ENCODE measurements at regions not wholly inside any gene's neighbourhood (a gene's known extent, or its start where the extent isn't known, plus 50 kb on each side); places are given as distances from the start of the nearest gene placed in this dataset.

DNA sequence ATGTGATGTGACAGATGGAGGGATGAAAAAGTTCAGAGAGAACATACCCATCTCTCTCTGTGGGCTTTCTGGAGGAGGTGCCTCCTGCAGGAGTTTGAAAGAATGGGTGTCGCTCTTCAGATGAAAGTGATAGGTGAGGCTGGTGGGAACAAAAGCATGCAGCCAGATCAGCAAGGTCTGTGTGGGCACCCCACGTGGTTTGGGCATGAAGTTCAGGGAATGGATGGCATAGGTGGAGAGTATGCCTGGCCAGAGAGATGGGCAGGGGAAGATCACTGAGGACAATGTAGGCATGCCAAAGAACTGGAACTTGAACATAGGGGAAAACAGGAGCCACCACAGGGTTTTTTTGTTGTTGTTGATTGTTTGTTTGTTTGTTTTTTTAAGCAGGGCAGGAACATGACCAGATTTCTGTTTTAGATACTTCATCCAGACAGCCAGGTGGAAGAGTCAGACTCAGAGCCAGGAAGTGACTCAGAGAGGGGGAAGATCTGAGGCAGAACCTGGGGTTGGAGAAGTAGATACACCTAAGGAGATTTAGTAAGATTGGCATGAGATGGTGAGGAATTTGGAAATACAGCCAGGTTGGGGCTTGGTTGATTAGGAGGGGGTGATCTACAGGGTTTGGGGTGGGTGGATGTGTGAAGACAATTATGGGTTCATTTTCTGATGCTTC, 64.8 kb upstream of the CLSTN2 start:
- H3K27me3 ChIP-seq (ENCODE audit: insufficient read depth, insufficient read length): no peaks in the 10 kb centered on the region
- no peaks in the 10 kb centered on the region for H3K36me3 ChIP-seq (ENCODE audit: insufficient read depth, insufficient read length, low read length)
- no peak overlapping the region for H3K9ac ChIP-seq (ENCODE audit: insufficient read length, low read depth)
- no peak for DNase-seq (ENCODE audit: low read depth, low spot score)
- no peaks in the 10 kb centered on the region for H3K4me1 ChIP-seq (ENCODE audit: insufficient read depth, insufficient read length)
- no peak overlapping the region for H3K4me3 ChIP-seq (ENCODE audit: insufficient read length, low read depth)
- H3K9me3 ChIP-seq (ENCODE audit: insufficient read depth, low read length): no peaks in the 10 kb centered on the region
- no peak for TF ChIP-seq YY1 (IDR thresholded peaks at IDR 0.05; ENCODE audit: insufficient read depth, insufficient read length)
- TF ChIP-seq SUZ12 (IDR thresholded peaks at IDR 0.05; ENCODE audit: extremely low read depth, insufficient read depth, insufficient read length): no peak
- TF ChIP-seq ZNF274 (IDR thresholded peaks at IDR 0.05; ENCODE audit: low read depth, low read length): no peak

DNA sequence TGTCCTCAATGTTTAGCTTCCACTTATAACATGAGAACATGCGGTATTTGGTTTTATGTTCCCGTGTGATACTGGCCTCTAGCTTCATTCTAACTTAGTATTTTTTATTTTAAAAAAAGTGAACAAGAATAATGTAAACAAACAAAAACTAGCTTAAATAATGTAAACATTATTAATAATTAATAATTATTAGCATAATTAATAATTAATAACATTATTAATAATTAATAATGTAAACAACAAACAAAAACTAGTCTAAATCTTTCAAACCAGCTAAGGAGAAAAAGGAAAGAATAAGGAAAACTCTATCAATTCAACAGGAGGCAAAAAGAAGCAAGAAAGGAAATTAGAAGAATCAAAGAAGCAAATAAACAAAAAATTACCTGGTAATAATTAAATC, 66.2 kb upstream of the CLSTN2 start:
- H3K36me3 ChIP-seq (ENCODE audit: insufficient read depth, insufficient read length, low read length): no peaks in the 10 kb centered on the region
- no peaks in the 10 kb centered on the region for H3K9me3 ChIP-seq (ENCODE audit: insufficient read depth, low read length)
- no peak overlapping the region for H3K4me3 ChIP-seq (ENCODE audit: insufficient read length, low read depth)
- no peaks in the 10 kb centered on the region for H3K27me3 ChIP-seq (ENCODE audit: insufficient read depth, insufficient read length)
- H3K9ac ChIP-seq (ENCODE audit: insufficient read length, low read depth): no peak overlapping the region
- TF ChIP-seq ZNF274 (IDR thresholded peaks at IDR 0.05; ENCODE audit: low read depth, low read length) (no peak), YY1 (IDR thresholded peaks at IDR 0.05; ENCODE audit: insufficient read depth, insufficient read length) (no peak), SUZ12 (IDR thresholded peaks at IDR 0.05; ENCODE audit: extremely low read depth, insufficient read depth, insufficient read length) (no peak)
- DNase-seq (ENCODE audit: low read depth, low spot score): no peak
- H3K4me1 ChIP-seq (ENCODE audit: insufficient read depth, insufficient read length): no peaks in the 10 kb centered on the region

DNA sequence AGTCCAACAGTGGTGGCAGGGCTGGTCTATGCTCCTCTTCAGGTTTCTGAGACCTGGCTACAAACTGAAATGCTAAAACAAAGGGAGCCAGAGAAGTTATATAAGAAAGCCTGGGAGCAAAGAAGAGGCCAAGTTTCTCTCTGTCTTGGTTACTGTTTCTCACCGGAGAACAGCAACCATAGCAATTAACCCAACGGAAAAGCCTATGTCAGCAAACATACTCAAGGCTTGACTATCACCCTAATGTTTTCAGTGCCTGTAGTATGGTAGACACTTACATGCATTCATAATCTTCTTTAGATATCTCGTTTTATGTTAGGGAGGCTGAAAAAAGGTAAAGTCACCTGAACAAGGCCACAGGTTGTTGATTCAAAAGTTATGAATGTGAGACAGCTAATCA, 86.3 kb upstream of the CLSTN2 start:
- Histone ChIP-seq H3K4me3 (ENCODE audit: insufficient read length, low read depth) (no peak overlapping the region), H3K4me1 (ENCODE audit: insufficient read depth, insufficient read length) (no peaks in the 10 kb centered on the region), H3K9me3 (ENCODE audit: insufficient read depth, low read length) (no peaks in the 10 kb centered on the region), H3K27me3 (ENCODE audit: insufficient read depth, insufficient read length) (peaks cover 2% of the 10 kb centered on the region), H3K36me3 (ENCODE audit: insufficient read depth, insufficient read length, low read length) (no peaks in the 10 kb centered on the region), H3K9ac (ENCODE audit: insufficient read length, low read depth) (no peak overlapping the region)
- no peak for DNase-seq (ENCODE audit: low read depth, low spot score)
- no peak for TF ChIP-seq SUZ12 (IDR thresholded peaks at IDR 0.05; ENCODE audit: extremely low read depth, insufficient read depth, insufficient read length)

DNA sequence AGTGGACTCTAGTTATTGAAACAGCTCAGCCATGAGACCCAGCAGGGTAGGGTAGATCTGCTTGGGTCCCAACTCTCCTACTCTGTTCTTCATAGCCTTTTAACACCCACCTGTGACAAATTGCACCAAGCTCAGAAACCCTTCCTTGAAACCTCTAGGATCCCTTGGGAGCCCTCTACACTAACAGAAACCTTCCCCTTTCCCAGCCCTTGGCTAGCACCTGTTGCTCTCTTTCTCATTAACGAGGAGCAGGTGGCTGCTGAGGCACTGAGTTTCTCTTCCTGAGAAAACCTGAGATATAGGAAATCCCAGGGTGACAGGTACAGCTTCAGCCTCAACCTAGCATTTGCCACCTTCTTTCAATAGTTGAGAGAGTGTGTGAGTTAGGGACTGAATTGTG, 88.3 kb upstream of the CLSTN2 start:
- Histone ChIP-seq H3K4me3 (ENCODE audit: insufficient read length, low read depth) (no peak overlapping the region), H3K9ac (ENCODE audit: insufficient read length, low read depth) (no peak overlapping the region), H3K9me3 (ENCODE audit: insufficient read depth, low read length) (no peaks in the 10 kb centered on the region), H3K27me3 (ENCODE audit: insufficient read depth, insufficient read length) (peaks cover 2% of the 10 kb centered on the region), H3K36me3 (ENCODE audit: insufficient read depth, insufficient read length, low read length) (no peaks in the 10 kb centered on the region), H3K4me1 (ENCODE audit: insufficient read depth, insufficient read length) (no peaks in the 10 kb centered on the region)
- no peak for TF ChIP-seq ZNF274 (IDR thresholded peaks at IDR 0.05; ENCODE audit: low read depth, low read length)
- no peak for TF ChIP-seq YY1 (IDR thresholded peaks at IDR 0.05; ENCODE audit: insufficient read depth, insufficient read length)
- TF ChIP-seq SUZ12 (IDR thresholded peaks at IDR 0.05; ENCODE audit: extremely low read depth, insufficient read depth, insufficient read length): no peak
- DNase-seq (ENCODE audit: low read depth, low spot score): no peak

DNA sequence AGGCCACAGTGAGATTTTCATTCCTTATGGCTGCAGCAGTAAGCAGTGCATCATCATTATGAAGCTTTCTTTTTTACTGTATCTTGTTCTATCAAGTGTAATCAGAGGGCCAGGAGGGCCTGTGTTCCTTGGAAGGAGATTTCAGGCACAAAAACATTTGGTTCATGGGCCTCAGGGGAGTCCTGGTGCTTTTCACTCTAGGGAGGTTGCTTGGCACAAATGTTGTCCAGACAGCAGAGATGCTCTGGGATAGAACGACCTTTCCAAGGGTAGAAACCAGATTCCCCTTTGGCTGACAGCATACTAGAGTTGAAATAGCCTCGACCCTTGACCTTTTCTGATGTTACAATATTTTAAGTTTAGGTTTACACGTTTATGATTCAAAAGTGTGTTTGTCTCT, 95.3 kb upstream of the CLSTN2 start:
- Histone ChIP-seq H3K27me3 (ENCODE audit: insufficient read depth, insufficient read length) (no peaks in the 10 kb centered on the region), H3K9ac (ENCODE audit: insufficient read length, low read depth) (no peak overlapping the region), H3K4me3 (ENCODE audit: insufficient read length, low read depth) (no peak overlapping the region), H3K9me3 (ENCODE audit: insufficient read depth, low read length) (no peaks in the 10 kb centered on the region), H3K4me1 (ENCODE audit: insufficient read depth, insufficient read length) (peaks cover 5% of the 10 kb centered on the region), H3K36me3 (ENCODE audit: insufficient read depth, insufficient read length, low read length) (no peaks in the 10 kb centered on the region)
- no peak for DNase-seq (ENCODE audit: low read depth, low spot score)
- no peak for TF ChIP-seq SUZ12 (IDR thresholded peaks at IDR 0.05; ENCODE audit: extremely low read depth, insufficient read depth, insufficient read length)
- TF ChIP-seq ZNF274 (IDR thresholded peaks at IDR 0.05; ENCODE audit: low read depth, low read length): no peak
- no peak for TF ChIP-seq YY1 (IDR thresholded peaks at IDR 0.05; ENCODE audit: insufficient read depth, insufficient read length)

DNA sequence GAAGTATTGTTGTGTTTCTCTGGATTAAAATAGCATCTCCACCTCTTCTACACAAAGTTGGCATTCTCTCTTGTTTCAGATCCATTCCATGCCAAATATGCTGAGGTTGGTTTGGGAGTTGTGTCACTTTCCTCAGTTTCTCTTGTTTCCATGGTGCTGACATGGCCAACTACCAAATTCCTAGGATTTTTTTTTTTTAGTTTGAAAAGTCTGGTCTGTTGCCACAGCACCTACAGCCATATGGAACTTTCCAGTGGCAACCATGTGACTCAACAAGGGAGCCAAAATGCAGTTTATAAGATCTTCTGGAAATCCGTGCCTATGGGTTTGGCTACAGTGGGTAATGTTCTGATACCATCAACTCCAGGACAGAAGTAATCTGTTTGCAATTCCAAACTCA, 96.0 kb upstream of the CLSTN2 start:
- no peak overlapping the region for H3K4me3 ChIP-seq (ENCODE audit: insufficient read length, low read depth)
- DNase-seq (ENCODE audit: low read depth, low spot score): no peak
- no peaks in the 10 kb centered on the region for H3K9me3 ChIP-seq (ENCODE audit: insufficient read depth, low read length)
- no peaks in the 10 kb centered on the region for H3K27me3 ChIP-seq (ENCODE audit: insufficient read depth, insufficient read length)
- H3K36me3 ChIP-seq (ENCODE audit: insufficient read depth, insufficient read length, low read length): no peaks in the 10 kb centered on the region
- TF ChIP-seq SUZ12 (IDR thresholded peaks at IDR 0.05; ENCODE audit: extremely low read depth, insufficient read depth, insufficient read length) (no peak), ZNF274 (IDR thresholded peaks at IDR 0.05; ENCODE audit: low read depth, low read length) (no peak), YY1 (IDR thresholded peaks at IDR 0.05; ENCODE audit: insufficient read depth, insufficient read length) (no peak)
- peaks cover 5% of the 10 kb centered on the region for H3K4me1 ChIP-seq (ENCODE audit: insufficient read depth, insufficient read length)
- no peak overlapping the region for H3K9ac ChIP-seq (ENCODE audit: insufficient read length, low read depth)

DNA sequence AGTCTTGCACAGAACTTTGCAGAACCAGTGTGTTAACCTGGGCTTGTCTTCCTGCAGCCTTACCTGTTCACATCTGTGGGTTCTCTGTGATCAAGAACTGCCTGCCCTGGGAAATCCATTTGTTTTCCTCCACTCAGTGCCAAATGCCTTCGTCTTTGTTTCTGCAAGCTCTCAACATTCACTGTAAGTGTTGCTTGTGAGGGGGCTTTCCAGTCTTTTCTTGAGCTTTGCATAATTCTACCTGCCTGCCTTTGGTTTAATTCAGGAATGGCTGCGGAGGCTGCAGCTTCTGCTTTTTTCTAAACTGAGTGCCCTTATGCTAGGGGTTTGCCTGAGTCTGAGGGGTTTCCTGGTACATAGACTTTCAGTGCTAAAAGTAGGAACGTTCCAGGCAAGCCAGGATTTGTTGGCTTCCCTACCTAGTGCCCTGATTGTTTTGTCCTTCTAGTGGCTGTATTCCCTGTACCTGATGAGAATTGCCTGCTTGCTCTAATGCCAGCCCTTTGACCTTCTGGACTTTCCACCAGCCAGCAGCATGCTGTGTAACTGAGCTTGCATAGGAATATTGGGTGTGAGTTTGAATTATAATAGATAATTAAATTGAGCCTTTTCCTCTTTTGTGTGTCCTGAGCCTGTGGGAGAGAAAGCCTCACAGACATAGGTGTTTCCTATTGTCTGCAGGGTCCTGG, 96.6 kb upstream of the CLSTN2 start:
- peak; percentile 38 for DNase-seq (ENCODE audit: low read depth, low spot score)
- Histone ChIP-seq H3K4me3 (ENCODE audit: insufficient read length, low read depth) (no peak overlapping the region), H3K9me3 (ENCODE audit: insufficient read depth, low read length) (no peaks in the 10 kb centered on the region), H3K36me3 (ENCODE audit: insufficient read depth, insufficient read length, low read length) (no peaks in the 10 kb centered on the region), H3K4me1 (ENCODE audit: insufficient read depth, insufficient read length) (peaks cover 5% of the 10 kb centered on the region), H3K27me3 (ENCODE audit: insufficient read depth, insufficient read length) (no peaks in the 10 kb centered on the region), H3K9ac (ENCODE audit: insufficient read length, low read depth) (no peak overlapping the region)
- TF ChIP-seq YY1 (IDR thresholded peaks at IDR 0.05; ENCODE audit: insufficient read depth, insufficient read length): no peak
- TF ChIP-seq SUZ12 (IDR thresholded peaks at IDR 0.05; ENCODE audit: extremely low read depth, insufficient read depth, insufficient read length): no peak
- TF ChIP-seq ZNF274 (IDR thresholded peaks at IDR 0.05; ENCODE audit: low read depth, low read length): no peak

Measured in NT2/D1 (cell line).